H1 (cell line): ENCODE measurements at regions not wholly inside any gene's neighbourhood (a gene's known extent, or its start where the extent isn't known, plus 50 kb on each side); places are given as distances from the start of the nearest gene placed in this dataset.

Source experiments
- CTCF ChIA-PET: fragments of 300-600 bp; sonication (Branson Sonifier 250); formaldehyde crosslinking; loops from one replicate; lab custom pipeline; 2021; ENCODE audit not compliant: partially characterized antibody; lab: Charles Lee
- POLR2A ChIA-PET: fragments of 300-600 bp; sonication (Branson Sonifier 250); formaldehyde crosslinking; loops from one replicate; lab custom pipeline; 2021; ENCODE audit warnings: inconsistent platforms; ENCODE audit not compliant: partially characterized antibody; lab: Charles Lee
- DNase-seq, 2 experiments: peaks; one replicate each; pipeline versions ENCODE4 v3.0.0 to v3.0.0-alpha.2; 2010 to 2022; ENCODE audit warnings: low spot score in 2 of 2, low read depth in 1 of 2, mixed read lengths in 1 of 2
- FAIRE-seq: peaks from 2 replicates; lab custom pipeline; 2011; peaks lifted over from hg19 to GRCh38; lab: Jason Lieb, UNC
- H2AFZ ChIP-seq: 2 replicates; pipeline ENCODE4 v1.8.1; 2012; ENCODE audit warnings: low read length, inconsistent platforms
- H2AK5ac ChIP-seq: 2 replicates; pipeline ENCODE4 v1.6.1; 2013; ENCODE audit warnings: low read depth, low read length
- H2BK120ac ChIP-seq: replicated peaks from 2 replicates; pipeline ENCODE3; 2013; ENCODE audit warnings: low read depth, low read length, inconsistent platforms
- H2BK12ac ChIP-seq: 2 replicates; pipeline ENCODE4 v1.6.1; 2013; ENCODE audit warnings: low read depth, low read length
- H2BK15ac ChIP-seq: 2 replicates; pipeline ENCODE4 v1.6.1; 2013; ENCODE audit warnings: low read length
- H2BK20ac ChIP-seq: 2 replicates; pipeline ENCODE4 v1.6.1; 2013; ENCODE audit warnings: low read length
- H2BK5ac ChIP-seq: 2 replicates; pipeline ENCODE4 v1.6.1; 2013; ENCODE audit warnings: low read depth, low read length
- H3K14ac ChIP-seq: 2 replicates; pipeline ENCODE4 v1.6.1; 2013; ENCODE audit warnings: inconsistent platforms; ENCODE audit not compliant: insufficient read length
- H3K18ac ChIP-seq: 2 replicates; pipeline ENCODE4 v1.6.1; 2013; ENCODE audit warnings: low read length; ENCODE audit errors: extremely low read depth
- H3K23ac ChIP-seq: 2 replicates; pipeline ENCODE4 v1.6.1; 2013; ENCODE audit warnings: inconsistent platforms; ENCODE audit not compliant: insufficient read length
- H3K23me2 ChIP-seq: 2 replicates; pipeline ENCODE4 v1.6.1; 2013; ENCODE audit warnings: low read depth, low read length
- H3K27ac ChIP-seq: 2 replicates; pipeline ENCODE4 v1.6.1; 2011; ENCODE audit warnings: low read depth, low read length, inconsistent platforms
- H3K27me3 ChIP-seq, 4 experiments: replicated peaks in 1 of 4; 1 replicate in 1 of 4; 2 replicates in 3 of 4; pipeline versions ENCODE4 v1.6.1 to v1.8.1; 2011 to 2013; ENCODE audit warnings: low read length in 3 of 4, mild to moderate bottlenecking in 3 of 4, inconsistent platforms in 2 of 4, mixed read lengths in 2 of 4, moderate library complexity in 1 of 4; ENCODE audit not compliant: control insufficient read depth in 3 of 4, insufficient read depth in 3 of 4; ENCODE audit errors: extremely low read depth in 1 of 4
- H3K36me3 ChIP-seq, 4 experiments: 2 replicates each; pipeline versions ENCODE4 v1.6.1 to v1.8.1; 2011 to 2013; ENCODE audit warnings: mild to moderate bottlenecking in 4 of 4, low read length in 3 of 4, moderate library complexity in 2 of 4, control low read depth in 1 of 4, inconsistent platforms in 1 of 4; ENCODE audit not compliant: insufficient read depth in 4 of 4, control insufficient read depth in 2 of 4
- H3K4ac ChIP-seq: replicated peaks from 2 replicates; pipeline ENCODE3; 2013; ENCODE audit warnings: low read length, low read depth, mixed read lengths, inconsistent platforms; ENCODE audit not compliant: insufficient read length
- H3K4me1 ChIP-seq, 4 experiments: replicated peaks in 1 of 4; 1 replicate in 1 of 4; 2 replicates in 3 of 4; pipeline versions ENCODE4 v1.6.1 to v1.8.1; 2011 to 2013; ENCODE audit warnings: low read length in 3 of 4, inconsistent platforms in 2 of 4, mixed read lengths in 1 of 4; ENCODE audit not compliant: insufficient read depth in 4 of 4, control insufficient read depth in 3 of 4
- H3K4me2 ChIP-seq, 2 experiments: 2 replicates each; pipeline versions ENCODE4 v1.6.1 to v1.8.1; 2011 to 2013; ENCODE audit warnings: low read depth in 2 of 2, low read length in 2 of 2, control low read depth in 1 of 2, inconsistent platforms in 1 of 2, mild to moderate bottlenecking in 1 of 2; ENCODE audit not compliant: insufficient read depth in 1 of 2
- H3K4me3 ChIP-seq, 4 experiments: fragments of 200-600, 300-600 bp in 1 of 4; sonication (generic), shearing (Covaris generic), sonication (Bioruptor Twin) in 1 of 4; 2 replicates each; pipeline versions ENCODE4 v1.5.1 to v1.8.1; 2011 to 2016; ENCODE audit warnings: low read length in 4 of 4, low read depth in 3 of 4, control low read depth in 2 of 4, inconsistent platforms in 2 of 4, mild to moderate bottlenecking in 2 of 4, mixed read lengths in 1 of 4, moderate library complexity in 1 of 4; ENCODE audit not compliant: insufficient read depth in 2 of 4; ENCODE audit errors: extremely low read depth in 1 of 4
- H3K56ac ChIP-seq: replicated peaks from 2 replicates; pipeline ENCODE3; 2013; ENCODE audit warnings: low read depth, mild to moderate bottlenecking, mixed read lengths, low read length, inconsistent platforms; ENCODE audit not compliant: insufficient read length
- H3K79me1 ChIP-seq: 2 replicates; pipeline ENCODE4 v1.6.1; 2013; ENCODE audit warnings: low read depth, low read length, control low read depth
- H3K79me2 ChIP-seq, 2 experiments: 2 replicates each; pipeline versions ENCODE4 v1.6.1 to v1.8.1; 2012 to 2013; ENCODE audit warnings: low read length in 2 of 2, mild to moderate bottlenecking in 2 of 2, inconsistent platforms in 1 of 2; ENCODE audit not compliant: insufficient read depth in 2 of 2, control insufficient read depth in 1 of 2
- H3K9ac ChIP-seq, 4 experiments: replicated peaks in 1 of 4; 1 replicate in 1 of 4; 2 replicates in 3 of 4; pipeline versions ENCODE4 v1.6.1 to v1.8.1; 2011 to 2013; ENCODE audit warnings: low read depth in 3 of 4, low read length in 3 of 4, control low read depth in 2 of 4, mild to moderate bottlenecking in 2 of 4, moderate library complexity in 2 of 4, inconsistent platforms in 1 of 4; ENCODE audit errors: extremely low read depth in 1 of 4
- H3K9me3 ChIP-seq, 2 experiments: 2 replicates each; pipeline versions ENCODE4 v1.6.1 to v1.8.1; 2012 to 2013; ENCODE audit warnings: mild to moderate bottlenecking in 2 of 2, moderate library complexity in 2 of 2, control low read depth in 1 of 2, inconsistent platforms in 1 of 2, low read depth in 1 of 2, low read length in 1 of 2, mixed read lengths in 1 of 2; ENCODE audit not compliant: insufficient read depth in 2 of 2
- H4K20me1 ChIP-seq, 2 experiments: replicated peaks in 1 of 2; 2 replicates each; pipeline versions ENCODE3 to v1.8.1; 2011 to 2013; ENCODE audit warnings: inconsistent platforms in 2 of 2, low read length in 2 of 2, mild to moderate bottlenecking in 1 of 2; ENCODE audit not compliant: insufficient read depth in 2 of 2, control insufficient read depth in 1 of 2
- H4K5ac ChIP-seq: 2 replicates; pipeline ENCODE4 v1.6.1; 2013; ENCODE audit warnings: low read length, low read depth, mixed read lengths, inconsistent platforms; ENCODE audit not compliant: insufficient read length
- H4K8ac ChIP-seq: 2 replicates; pipeline ENCODE4 v1.8.0; 2013; ENCODE audit warnings: mild to moderate bottlenecking, moderate library complexity, low read length, inconsistent platforms; ENCODE audit not compliant: insufficient read depth; ENCODE audit errors: extremely low read depth
- H4K91ac ChIP-seq: replicated peaks from 2 replicates; pipeline ENCODE3; 2013; ENCODE audit warnings: low read length, mixed read lengths, inconsistent platforms; ENCODE audit not compliant: insufficient read length
- ATF2 ChIP-seq: IDR thresholded peaks from 2 replicates; pipeline ENCODE4 v1.6.1; 2012; ENCODE audit warnings: low read length, inconsistent platforms
- CBX5 ChIP-seq: fragments of 300-800, 300-1000 bp; sonication (generic); IDR thresholded peaks from 2 replicates; pipeline ENCODE4 v1.7.1; 2016; ENCODE audit warnings: antibody characterized with exemption, low read length, low read depth
- CEBPB ChIP-seq: IDR thresholded peaks from 2 replicates; pipeline ENCODE4 v1.6.1; 2012; ENCODE audit warnings: low read depth, low read length
- CHD1 ChIP-seq: IDR thresholded peaks from 2 replicates; pipeline ENCODE4 v1.6.1; 2012; ENCODE audit warnings: low read depth, low read length, improper control_type of control experiment
- EP300 ChIP-seq, 2 experiments: IDR thresholded peaks; 1 replicate in 1 of 2; 2 replicates in 1 of 2; pipeline ENCODE4 v1.6.1; 2011 to 2012; ENCODE audit warnings: low read depth in 2 of 2, low read length in 2 of 2, mild to moderate bottlenecking in 2 of 2, borderline replicate concordance in 1 of 2, inconsistent platforms in 1 of 2, moderate library complexity in 1 of 2
- GTF2F1 ChIP-seq: IDR thresholded peaks from 2 replicates; pipeline ENCODE4 v1.6.1; 2012; ENCODE audit warnings: low read depth, low read length, improper control_type of control experiment, borderline replicate concordance
- NRF1 ChIP-seq: IDR thresholded peaks from 2 replicates; pipeline ENCODE4 v1.6.1; 2011; ENCODE audit warnings: mild to moderate bottlenecking, low read depth, low read length, improper control_type of control experiment
- POLR2A ChIP-seq, 2 experiments: IDR thresholded peaks; 1 replicate in 1 of 2; 2 replicates in 1 of 2; pipeline ENCODE4 v1.6.1; 2011; ENCODE audit warnings: low read depth in 2 of 2, low read length in 2 of 2, mild to moderate bottlenecking in 2 of 2; ENCODE audit errors: control extremely low read depth in 1 of 2
- POLR2AphosphoS5 ChIP-seq: IDR thresholded peaks from 2 replicates; pipeline ENCODE4 v1.6.1; 2011; ENCODE audit warnings: low read depth, low read length
- RAD21 ChIP-seq, 2 experiments: IDR thresholded peaks in 1 of 2; conservative IDR thresholded peaks in 1 of 2; 2 replicates each; pipeline ENCODE4 v1.6.1; 2011; ENCODE audit warnings: low read depth in 2 of 2, low read length in 2 of 2, improper control_type of control experiment in 1 of 2, inconsistent platforms in 1 of 2, mild to moderate bottlenecking in 1 of 2, moderate library complexity in 1 of 2
- SRF ChIP-seq: IDR thresholded peaks from 2 replicates; pipeline ENCODE4 v1.6.1; 2011; ENCODE audit warnings: mild to moderate bottlenecking, low read depth, low read length, moderate library complexity
- TAF7 ChIP-seq: optimal IDR thresholded peaks from 2 replicates; pipeline ENCODE3; 2011; ENCODE audit warnings: low read depth, mild to moderate bottlenecking, inconsistent platforms, low read length, moderate library complexity, borderline replicate concordance
- TBP ChIP-seq: IDR thresholded peaks from 2 replicates; pipeline ENCODE4 v1.6.1; 2011; ENCODE audit warnings: low read depth, low read length, improper control_type of control experiment
- WGBS, 2 experiments: shearing (Covaris generic) in 1 of 2; methylation state at CpG; one replicate each; pipeline versions ENCODE4 v1.1.6 to v1.1.7; 2013 to 2015; ENCODE audit warnings: low lambda C conversion rate in 2 of 2, mixed read lengths in 2 of 2, inconsistent platforms in 1 of 2, low coverage in 1 of 2, missing lambda C conversion rate in 1 of 2; ENCODE audit not compliant: insufficient replicate concordance in 2 of 2, insufficient coverage in 1 of 2, insufficient read length in 1 of 2; ENCODE audit errors: extremely low coverage in 1 of 2, missing lambda C conversion rate in 1 of 2; 5-methylcytosine and 5-hydroxymethylcytosine counted together

DNA sequence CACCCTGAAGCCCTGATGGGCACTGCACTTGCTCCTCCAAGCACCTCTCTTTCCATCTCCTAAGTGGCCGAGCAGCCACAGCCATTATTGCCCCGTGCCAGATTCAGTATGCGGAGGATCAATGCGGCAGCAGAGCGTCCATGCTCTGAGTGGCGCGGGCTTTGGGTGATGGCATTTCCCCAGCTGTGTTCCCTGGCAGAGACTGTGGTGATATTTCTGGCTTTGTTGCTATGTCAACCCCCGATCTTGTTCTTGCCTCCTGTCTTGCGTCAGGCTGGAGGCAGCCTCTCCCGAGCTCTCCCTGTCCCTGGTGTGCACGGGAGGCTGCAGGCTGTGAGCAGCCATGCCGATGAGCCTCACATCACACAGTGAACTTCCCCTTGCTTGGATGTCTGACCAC lies 1018.6 kb downstream of the TBC1D22A start:
- H3K79me1 ChIP-seq, result no peaks in the 10 kb centered on the region
- H3K18ac ChIP-seq, result no peak overlapping the region
- no peak overlapping the region for H3K4me3 ChIP-seq
- ChIA-PET POLR2A (no interaction called here), CTCF (interaction anchor here (0.7 kb wide), 1 partner anchor 16 kb away, joined by 5 read pairs; no protein-coding TSS in a partner anchor)
- no peak overlapping the region for H2BK20ac ChIP-seq
- 88% methylated on average over 10 of the region's 12 CpGs; no CpG with 5 or more reads in 1 of the 2 experiments for WGBS, 2 experiments
- no peak overlapping the region for H2AFZ ChIP-seq
- H3K23me2 ChIP-seq, result no peaks in the 10 kb centered on the region
- TF ChIP-seq RAD21 (IDR thresholded peaks at IDR 0.05 in 1 of 2, conservative IDR thresholded peaks at IDR 0.05 in 1 of 2; ENCODE audit: low read depth in 2 of 2, low read length in 2 of 2), result no peak
- no peak for TF ChIP-seq EP300 (IDR thresholded peaks at IDR 0.05; ENCODE audit: borderline replicate concordance in 1 of 2, low read depth in 2 of 2, low read length in 2 of 2)
- TF ChIP-seq SRF, result no peak
- TF ChIP-seq CEBPB, result no peak
- no peak for TF ChIP-seq ATF2
- no peak for TF ChIP-seq TAF7
- no peak for TF ChIP-seq CBX5
- TF ChIP-seq TBP, result no peak
- TF ChIP-seq GTF2F1, result no peak
- no peak for TF ChIP-seq NRF1
- TF ChIP-seq POLR2A (IDR thresholded peaks at IDR 0.05; ENCODE audit: control extremely low read depth in 1 of 2, low read depth in 2 of 2, low read length in 2 of 2), result no peak
- TF ChIP-seq CHD1, result no peak
- TF ChIP-seq POLR2AphosphoS5, result no peak
- no peak overlapping the region for H4K5ac ChIP-seq
- no peaks in the 10 kb centered on the region for H3K79me2 ChIP-seq
- no peak overlapping the region for H3K9ac ChIP-seq
- no peaks in the 10 kb centered on the region; a peak in 1 of 7 replicates for H3K27me3 ChIP-seq
- H3K4me2 ChIP-seq, result no peak overlapping the region
- no peak overlapping the region for H3K27ac ChIP-seq
- H4K8ac ChIP-seq, result no peak overlapping the region
- H3K4ac ChIP-seq, result no peak overlapping the region
- H2BK120ac ChIP-seq, result no peak overlapping the region
- DNase-seq (peak in 1 of 2 experiments; percentile 14), FAIRE-seq (no peak)
- H2BK5ac ChIP-seq, result no peak overlapping the region
- no peak overlapping the region for H2BK15ac ChIP-seq
- H2BK12ac ChIP-seq, result no peak overlapping the region
- H4K91ac ChIP-seq, result no peak overlapping the region
- H3K9me3 ChIP-seq, result no peaks in the 10 kb centered on the region
- no peak overlapping the region for H3K23ac ChIP-seq
- H4K20me1 ChIP-seq, result no peaks in the 10 kb centered on the region
- H3K4me1 ChIP-seq, result 0 out of 7 replicates have a peak, but pooled peaks cover 0 to 2% (median 0%) of the 10 kb centered on the region in 4 experiments
- no peak overlapping the region for H2AK5ac ChIP-seq
- no peak overlapping the region for H3K14ac ChIP-seq
- no peak overlapping the region for H3K56ac ChIP-seq
- no peaks in the 10 kb centered on the region for H3K36me3 ChIP-seq
